RWPE1 (cell line): ENCODE measurements at regions not wholly inside any gene's neighbourhood (a gene's known extent, or its start where the extent isn't known, plus 50 kb on each side); places are given as distances from the start of the nearest gene placed in this dataset.
A peak's percentile ranks its signal among the peaks of the same experiment; 100 is the strongest.
"Not testable (repeated sequence)": the region's sequence is repeated elsewhere in the genome, so short reads cannot be mapped to it uniquely, and the experiment has no call there.

ENCODE experiments used
- CTCF ChIA-PET: fragments of 350-600 bp; sonication (Branson Sonifier 250); formaldehyde crosslinking; extraction: SDS; loops from one replicate; lab custom pipeline; 2021; lab: Yijun Ruan, JAX
- POLR2A ChIA-PET: fragments of 400-600 bp; formaldehyde crosslinking; extraction: SDS; loops from one replicate; lab custom pipeline; 2020; ENCODE audit warnings: antibody characterized with exemption; ENCODE audit not compliant: low non-redundant PET; lab: Yijun Ruan, JAX
- DNase-seq: peaks from one replicate; pipeline ENCODE4 v3.0.0; 2012; ENCODE audit warnings: low spot score
- H3K27ac ChIP-seq: fragments of 450-650 bp; 2 replicates; pipeline ENCODE4 v1.5.1; 2017
- TF ChIP-seq, protein P1 (sequence below): fragments of 450-650 bp; conservative IDR thresholded peaks from 2 replicates; pipeline ENCODE4 v1.5.1; 2017; ENCODE audit warnings: low read depth, mild to moderate bottlenecking

DNA sequence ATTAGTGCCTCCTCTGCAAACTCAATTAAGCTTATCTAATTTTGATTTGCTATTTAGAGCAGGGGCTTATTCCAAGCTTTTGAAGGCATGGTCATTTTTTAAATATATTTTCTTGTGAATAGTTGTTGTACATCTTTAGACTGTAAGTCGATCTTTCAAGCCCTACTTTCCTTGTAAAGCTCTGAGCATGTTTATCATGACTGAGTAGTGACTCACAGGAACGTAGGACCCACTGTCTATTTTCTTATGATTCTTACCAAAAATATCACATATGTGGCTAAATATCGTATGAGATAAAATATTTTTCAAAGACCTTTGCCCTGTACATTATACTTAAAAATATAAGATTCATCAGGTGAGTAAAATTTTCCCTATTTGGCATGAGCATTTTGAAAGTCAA is 440.4 kb upstream of the GRIN3A start:
- no peak overlapping the region for H3K27ac ChIP-seq
- CTCF ChIA-PET: interaction anchor here (0.6 kb wide), 1 partner anchor 274 kb away, joined by 3 read pairs; no protein-coding TSS in a partner anchor
- POLR2A ChIA-PET: no interaction called here
- TF ChIP-seq, protein P1, sequence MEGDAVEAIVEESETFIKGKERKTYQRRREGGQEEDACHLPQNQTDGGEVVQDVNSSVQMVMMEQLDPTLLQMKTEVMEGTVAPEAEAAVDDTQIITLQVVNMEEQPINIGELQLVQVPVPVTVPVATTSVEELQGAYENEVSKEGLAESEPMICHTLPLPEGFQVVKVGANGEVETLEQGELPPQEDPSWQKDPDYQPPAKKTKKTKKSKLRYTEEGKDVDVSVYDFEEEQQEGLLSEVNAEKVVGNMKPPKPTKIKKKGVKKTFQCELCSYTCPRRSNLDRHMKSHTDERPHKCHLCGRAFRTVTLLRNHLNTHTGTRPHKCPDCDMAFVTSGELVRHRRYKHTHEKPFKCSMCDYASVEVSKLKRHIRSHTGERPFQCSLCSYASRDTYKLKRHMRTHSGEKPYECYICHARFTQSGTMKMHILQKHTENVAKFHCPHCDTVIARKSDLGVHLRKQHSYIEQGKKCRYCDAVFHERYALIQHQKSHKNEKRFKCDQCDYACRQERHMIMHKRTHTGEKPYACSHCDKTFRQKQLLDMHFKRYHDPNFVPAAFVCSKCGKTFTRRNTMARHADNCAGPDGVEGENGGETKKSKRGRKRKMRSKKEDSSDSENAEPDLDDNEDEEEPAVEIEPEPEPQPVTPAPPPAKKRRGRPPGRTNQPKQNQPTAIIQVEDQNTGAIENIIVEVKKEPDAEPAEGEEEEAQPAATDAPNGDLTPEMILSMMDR: no peak
- peak; percentile 13 for DNase-seq

DNA sequence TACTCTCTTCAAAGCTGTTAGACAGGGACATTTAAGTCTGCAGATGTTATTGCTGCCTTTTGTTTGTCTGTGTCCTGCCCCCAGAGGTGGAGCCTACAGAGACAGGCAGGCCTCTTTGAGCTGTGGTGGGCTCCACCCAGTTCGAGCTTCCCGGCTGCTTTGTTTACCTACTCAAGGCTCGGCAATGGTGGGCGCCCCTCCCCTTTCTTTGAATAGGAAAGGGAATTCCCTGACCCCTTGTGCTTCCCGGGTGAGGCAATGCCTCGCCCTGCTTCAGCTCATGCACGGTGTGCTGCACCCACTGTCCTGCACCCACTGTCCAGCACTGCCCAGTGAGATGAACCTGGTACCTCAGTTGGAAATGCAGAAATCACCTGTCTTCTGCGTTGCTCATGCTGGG is 435.8 kb upstream of the GRIN3A start:
- CTCF ChIA-PET, H3K27ac ChIP-seq, DNase-seq, POLR2A ChIA-PET: not testable (repeated sequence)

DNA sequence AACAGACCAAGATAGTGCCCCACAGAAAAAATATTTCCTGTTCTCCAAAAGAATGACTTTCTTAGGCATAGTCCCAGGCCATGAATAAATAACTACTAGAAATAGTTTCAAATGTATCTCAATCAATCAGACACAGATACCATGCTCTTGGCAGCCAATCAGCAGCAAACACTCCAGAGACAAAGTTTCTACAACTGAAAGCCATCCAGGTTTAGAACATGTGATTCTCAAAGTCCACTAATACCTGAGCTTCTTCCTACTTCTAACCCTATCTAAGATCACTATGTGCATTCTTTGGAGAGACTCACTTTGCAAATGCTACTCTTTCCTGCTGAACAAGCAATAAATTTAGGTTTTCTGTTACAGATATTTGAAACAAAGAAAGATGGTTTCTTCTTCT is 425.8 kb upstream of the GRIN3A start:
- DNase-seq: no peak
- ChIA-PET POLR2A (no interaction called here), CTCF (no interaction called here)
- H3K27ac ChIP-seq: no peak overlapping the region
- TF ChIP-seq, protein P1: no peak

DNA sequence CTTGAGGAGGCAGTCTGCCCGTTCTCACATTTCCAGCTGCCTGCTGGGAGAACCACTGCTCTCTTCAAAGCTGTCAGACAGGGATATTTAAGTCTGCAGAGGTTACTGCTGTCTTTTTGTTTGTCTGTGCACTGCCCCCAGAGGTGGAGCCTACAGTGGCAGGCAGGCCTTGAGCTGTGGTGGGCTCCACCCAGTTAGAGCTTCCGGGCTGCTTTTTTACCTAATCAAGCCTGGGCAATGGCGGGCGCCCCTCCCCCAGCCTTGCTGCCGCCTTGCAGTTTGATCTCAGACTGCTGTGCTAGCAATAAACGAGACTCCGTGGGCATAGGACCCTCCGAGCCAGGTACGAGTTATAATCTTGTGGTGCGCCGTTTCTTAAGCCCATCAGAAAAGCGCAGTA is 414.6 kb upstream of the GRIN3A start:
- CTCF ChIA-PET, DNase-seq, H3K27ac ChIP-seq, POLR2A ChIA-PET: not testable (repeated sequence)

DNA sequence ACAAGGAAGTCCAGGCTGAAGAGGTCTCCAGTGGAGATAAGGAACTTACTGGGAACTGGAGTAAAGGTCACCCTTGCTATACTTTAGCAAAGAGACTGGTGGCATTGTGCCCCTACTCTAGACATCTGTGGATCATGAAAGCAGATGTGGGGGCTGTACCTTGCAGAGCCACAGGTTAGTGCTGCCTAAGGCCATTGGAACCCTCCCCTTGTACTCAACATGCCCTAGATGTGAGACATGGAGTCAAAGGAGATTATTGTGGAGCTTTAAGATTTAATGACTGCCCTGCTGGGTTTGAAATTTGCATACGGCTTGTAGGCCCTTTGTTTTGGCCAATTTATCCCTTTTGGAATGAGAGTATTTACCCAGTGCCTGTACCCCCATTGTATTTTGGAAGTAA is 397.3 kb upstream of the GRIN3A start:
- POLR2A ChIA-PET: no interaction called here

DNA sequence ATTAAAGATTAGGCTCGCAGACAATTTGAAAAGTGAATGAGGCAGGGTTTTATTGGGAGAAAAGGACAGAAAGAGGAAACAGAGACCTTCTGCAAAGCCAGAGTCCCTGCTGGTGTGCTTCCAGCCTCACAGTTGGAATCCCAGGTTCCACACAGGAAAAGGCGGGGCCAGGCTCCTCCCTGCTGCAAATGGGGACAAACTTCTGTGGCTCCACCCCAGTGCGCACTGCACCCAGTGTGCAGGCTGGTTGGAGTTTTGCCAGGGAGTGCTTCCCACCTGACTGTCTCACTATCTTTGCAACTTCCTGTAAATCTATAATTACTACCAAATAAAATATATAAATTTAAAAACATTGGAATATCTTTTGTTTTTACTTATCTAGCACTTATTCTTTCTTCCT is 386.0 kb upstream of the GRIN3A start:
- ChIA-PET POLR2A (no interaction called here), CTCF (interaction anchor here (0.7 kb wide), 1 partner anchor 68 kb away, joined by 3 read pairs; no protein-coding TSS in a partner anchor)
- H3K27ac ChIP-seq: no peak overlapping the region
- TF ChIP-seq, protein P1: no peak
- DNase-seq: no peak

More for the DNA sequence above, 397.3 kb upstream of the GRIN3A start:
- CTCF ChIA-PET: no interaction called here
- no peak overlapping the region for H3K27ac ChIP-seq
- no peak for DNase-seq
- TF ChIP-seq, protein P1: no peak

DNA sequence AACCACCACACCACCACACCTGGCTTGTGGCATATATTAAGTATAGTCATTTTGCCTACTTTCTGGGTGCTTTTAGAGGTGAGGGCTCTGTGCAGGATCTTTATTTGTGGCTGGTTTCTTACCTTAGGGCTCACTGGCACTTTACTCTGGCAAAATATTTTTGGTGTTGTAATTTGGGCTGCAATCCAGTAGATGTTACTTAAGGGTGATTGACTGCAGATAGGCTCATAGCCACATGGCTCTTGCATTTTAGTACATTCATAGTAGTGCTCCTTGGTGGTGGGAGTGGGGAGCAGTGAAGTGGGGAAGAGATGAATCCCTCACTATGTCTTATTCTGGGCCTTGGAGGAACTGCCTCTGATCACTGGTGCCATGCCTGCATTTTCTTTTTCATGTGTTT is 376.1 kb upstream of the GRIN3A start:
- no peak for DNase-seq
- H3K27ac ChIP-seq: no peak overlapping the region
- CTCF ChIA-PET: no interaction called here
- POLR2A ChIA-PET: no interaction called here
- TF ChIP-seq, protein P1: no peak

DNA sequence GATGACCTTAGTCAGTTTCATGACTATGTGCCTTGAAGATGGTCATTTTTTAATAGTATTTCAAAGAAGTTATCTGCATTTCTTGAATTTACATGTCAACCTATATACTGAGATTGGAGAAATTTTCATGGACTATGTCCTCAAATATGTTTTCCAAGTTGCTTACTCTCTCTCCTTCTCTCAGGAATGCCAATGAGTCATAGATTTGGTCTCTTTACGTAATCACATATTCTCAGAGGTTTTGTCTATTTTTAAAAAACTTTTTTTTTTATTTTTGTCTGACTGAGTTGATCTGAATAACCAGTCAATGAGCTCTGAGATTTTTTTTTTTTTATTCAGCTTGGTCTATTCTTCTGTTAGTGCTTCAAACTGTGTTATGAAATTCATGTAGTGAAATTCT is 374.7 kb upstream of the GRIN3A start:
- TF ChIP-seq, protein P1: no peak
- POLR2A ChIA-PET: no interaction called here
- DNase-seq: no peak
- CTCF ChIA-PET: no interaction called here
- H3K27ac ChIP-seq: no peak overlapping the region
